ENCODE measurements at regions not wholly inside any gene's neighbourhood (a gene's known extent, or its start where the extent isn't known, plus 50 kb on each side); places are given as distances from the start of the nearest gene placed in this dataset.

GRCh38 chr4:15130441-15130840 lies 128.2 kb downstream of the CPEB2 start:
- no peak overlapping the region for H3K9ac ChIP-seq (ENCODE audit: low read depth, low read length)
- no peaks in the 10 kb centered on the region for H3K27me3 ChIP-seq (ENCODE audit: control insufficient read depth, insufficient read depth, low read length)
- H3K9me3 ChIP-seq (ENCODE audit: control insufficient read depth, insufficient read depth, low read length): peaks cover 3% of the 10 kb centered on the region
- H3K4me1 ChIP-seq (ENCODE audit: control insufficient read depth, insufficient read depth, low read length): no peaks in the 10 kb centered on the region
- H3K36me3 ChIP-seq (ENCODE audit: control insufficient read depth, insufficient read depth, low read length): no peaks in the 10 kb centered on the region
- no peak overlapping the region for H3K4me3 ChIP-seq (ENCODE audit: low read depth, low read length)

GRCh38 chr4:15131551-15131950 lies 129.3 kb downstream of the CPEB2 start:
- Histone ChIP-seq H3K36me3 (ENCODE audit: control insufficient read depth, insufficient read depth, low read length) (no peaks in the 10 kb centered on the region), H3K4me1 (ENCODE audit: control insufficient read depth, insufficient read depth, low read length) (no peaks in the 10 kb centered on the region), H3K9me3 (ENCODE audit: control insufficient read depth, insufficient read depth, low read length) (peaks cover 3% of the 10 kb centered on the region), H3K4me3 (ENCODE audit: low read depth, low read length) (no peak overlapping the region), H3K9ac (ENCODE audit: low read depth, low read length) (no peak overlapping the region), H3K27me3 (ENCODE audit: control insufficient read depth, insufficient read depth, low read length) (no peaks in the 10 kb centered on the region)

GRCh38 chr4:15132739-15133138 lies 130.5 kb downstream of the CPEB2 start:
- Histone ChIP-seq H3K4me1 (ENCODE audit: control insufficient read depth, insufficient read depth, low read length) (no peaks in the 10 kb centered on the region), H3K36me3 (ENCODE audit: control insufficient read depth, insufficient read depth, low read length) (no peaks in the 10 kb centered on the region), H3K4me3 (ENCODE audit: low read depth, low read length) (no peak overlapping the region), H3K9me3 (ENCODE audit: control insufficient read depth, insufficient read depth, low read length) (peaks cover 3% of the 10 kb centered on the region), H3K27me3 (ENCODE audit: control insufficient read depth, insufficient read depth, low read length) (no peaks in the 10 kb centered on the region), H3K9ac (ENCODE audit: low read depth, low read length) (no peak overlapping the region)

GRCh38 chr4:15139599-15139998 lies 137.3 kb downstream of the CPEB2 start:
- Histone ChIP-seq H3K9me3 (ENCODE audit: control insufficient read depth, insufficient read depth, low read length) (no peaks in the 10 kb centered on the region), H3K36me3 (ENCODE audit: control insufficient read depth, insufficient read depth, low read length) (no peaks in the 10 kb centered on the region), H3K9ac (ENCODE audit: low read depth, low read length) (no peak overlapping the region), H3K27me3 (ENCODE audit: control insufficient read depth, insufficient read depth, low read length) (no peaks in the 10 kb centered on the region), H3K4me3 (ENCODE audit: low read depth, low read length) (no peak overlapping the region), H3K4me1 (ENCODE audit: control insufficient read depth, insufficient read depth, low read length) (no peaks in the 10 kb centered on the region)

- Histone ChIP-seq H3K4me3 (ENCODE audit: low read depth, low read length) (no peak overlapping the region), H3K4me1 (ENCODE audit: control insufficient read depth, insufficient read depth, low read length) (no peaks in the 10 kb centered on the region), H3K27me3 (ENCODE audit: control insufficient read depth, insufficient read depth, low read length) (no peaks in the 10 kb centered on the region), H3K9me3 (ENCODE audit: control insufficient read depth, insufficient read depth, low read length) (no peaks in the 10 kb centered on the region), H3K9ac (ENCODE audit: low read depth, low read length) (no peak overlapping the region), H3K36me3 (ENCODE audit: control insufficient read depth, insufficient read depth, low read length) (no peaks in the 10 kb centered on the region)
Measured at GRCh38 chr4:15142201-15142600, 139.9 kb downstream of the CPEB2 start.

GRCh38 chr4:15143551-15143950 lies 141.3 kb downstream of the CPEB2 start:
- H3K9me3 ChIP-seq (ENCODE audit: control insufficient read depth, insufficient read depth, low read length): no peaks in the 10 kb centered on the region
- H3K36me3 ChIP-seq (ENCODE audit: control insufficient read depth, insufficient read depth, low read length): no peaks in the 10 kb centered on the region
- H3K9ac ChIP-seq (ENCODE audit: low read depth, low read length): no peak overlapping the region
- no peak overlapping the region for H3K4me3 ChIP-seq (ENCODE audit: low read depth, low read length)
- peaks cover 5% of the 10 kb centered on the region for H3K4me1 ChIP-seq (ENCODE audit: control insufficient read depth, insufficient read depth, low read length)
- no peaks in the 10 kb centered on the region for H3K27me3 ChIP-seq (ENCODE audit: control insufficient read depth, insufficient read depth, low read length)

- Histone ChIP-seq H3K4me1 (ENCODE audit: control insufficient read depth, insufficient read depth, low read length) (peaks cover 14% of the 10 kb centered on the region), H3K9me3 (ENCODE audit: control insufficient read depth, insufficient read depth, low read length) (no peaks in the 10 kb centered on the region), H3K4me3 (ENCODE audit: low read depth, low read length) (no peak overlapping the region), H3K9ac (ENCODE audit: low read depth, low read length) (no peak overlapping the region), H3K36me3 (ENCODE audit: control insufficient read depth, insufficient read depth, low read length) (no peaks in the 10 kb centered on the region), H3K27me3 (ENCODE audit: control insufficient read depth, insufficient read depth, low read length) (no peaks in the 10 kb centered on the region)
Measured at GRCh38 chr4:15144249-15144966, 142.1 kb downstream of the CPEB2 start.

GRCh38 chr4:15144967-15145295 lies 142.7 kb downstream of the CPEB2 start:
- no peaks in the 10 kb centered on the region for H3K9me3 ChIP-seq (ENCODE audit: control insufficient read depth, insufficient read depth, low read length)
- no peak overlapping the region for H3K9ac ChIP-seq (ENCODE audit: low read depth, low read length)
- H3K36me3 ChIP-seq (ENCODE audit: control insufficient read depth, insufficient read depth, low read length): no peaks in the 10 kb centered on the region
- no peak overlapping the region for H3K4me3 ChIP-seq (ENCODE audit: low read depth, low read length)
- H3K4me1 ChIP-seq (ENCODE audit: control insufficient read depth, insufficient read depth, low read length): peaks cover 16% of the 10 kb centered on the region
- no peaks in the 10 kb centered on the region for H3K27me3 ChIP-seq (ENCODE audit: control insufficient read depth, insufficient read depth, low read length)

- Histone ChIP-seq H3K9ac (ENCODE audit: low read depth, low read length) (no peak overlapping the region), H3K4me3 (ENCODE audit: low read depth, low read length) (no peak overlapping the region), H3K9me3 (ENCODE audit: control insufficient read depth, insufficient read depth, low read length) (no peaks in the 10 kb centered on the region), H3K4me1 (ENCODE audit: control insufficient read depth, insufficient read depth, low read length) (peaks cover 16% of the 10 kb centered on the region), H3K36me3 (ENCODE audit: control insufficient read depth, insufficient read depth, low read length) (no peaks in the 10 kb centered on the region), H3K27me3 (ENCODE audit: control insufficient read depth, insufficient read depth, low read length) (no peaks in the 10 kb centered on the region)
Measured at GRCh38 chr4:15145709-15146108, 143.4 kb downstream of the CPEB2 start.

GRCh38 chr4:15147714-15148113 lies 145.4 kb downstream of the CPEB2 start:
- Histone ChIP-seq H3K36me3 (ENCODE audit: control insufficient read depth, insufficient read depth, low read length) (no peaks in the 10 kb centered on the region), H3K9ac (ENCODE audit: low read depth, low read length) (no peak overlapping the region), H3K4me3 (ENCODE audit: low read depth, low read length) (no peak overlapping the region), H3K9me3 (ENCODE audit: control insufficient read depth, insufficient read depth, low read length) (no peaks in the 10 kb centered on the region), H3K27me3 (ENCODE audit: control insufficient read depth, insufficient read depth, low read length) (no peaks in the 10 kb centered on the region), H3K4me1 (ENCODE audit: control insufficient read depth, insufficient read depth, low read length) (peaks cover 16% of the 10 kb centered on the region)

- no peaks in the 10 kb centered on the region for H3K36me3 ChIP-seq (ENCODE audit: control insufficient read depth, insufficient read depth, low read length)
- H3K4me3 ChIP-seq (ENCODE audit: low read depth, low read length): no peak overlapping the region
- H3K27me3 ChIP-seq (ENCODE audit: control insufficient read depth, insufficient read depth, low read length): no peaks in the 10 kb centered on the region
- peaks cover 16% of the 10 kb centered on the region for H3K4me1 ChIP-seq (ENCODE audit: control insufficient read depth, insufficient read depth, low read length)
- no peak overlapping the region for H3K9ac ChIP-seq (ENCODE audit: low read depth, low read length)
- no peaks in the 10 kb centered on the region for H3K9me3 ChIP-seq (ENCODE audit: control insufficient read depth, insufficient read depth, low read length)
Measured at GRCh38 chr4:15148199-15148598, 145.9 kb downstream of the CPEB2 start.

GRCh38 chr4:15148691-15149090 lies 146.4 kb downstream of the CPEB2 start:
- Histone ChIP-seq H3K4me3 (ENCODE audit: low read depth, low read length) (no peak overlapping the region), H3K4me1 (ENCODE audit: control insufficient read depth, insufficient read depth, low read length) (peaks cover 16% of the 10 kb centered on the region), H3K27me3 (ENCODE audit: control insufficient read depth, insufficient read depth, low read length) (no peaks in the 10 kb centered on the region), H3K9me3 (ENCODE audit: control insufficient read depth, insufficient read depth, low read length) (no peaks in the 10 kb centered on the region), H3K36me3 (ENCODE audit: control insufficient read depth, insufficient read depth, low read length) (no peaks in the 10 kb centered on the region), H3K9ac (ENCODE audit: low read depth, low read length) (no peak overlapping the region)

Data from iPS-15b (cell line).